K562 (cell line): ENCODE measurements at regions not wholly inside any gene's neighbourhood (a gene's known extent, or its start where the extent isn't known, plus 50 kb on each side); places are given as distances from the start of the nearest gene placed in this dataset.

Experiments used
- CTCF ChIP-seq, 3 experiments: IDR thresholded peaks in 2 of 3; conservative IDR thresholded peaks in 1 of 3; 2 replicates each; pipeline ENCODE4 v1.5.1; 2011 to 2012; ENCODE audit warnings: low read length in 3 of 3, mild to moderate bottlenecking in 3 of 3, control low read depth in 2 of 3, improper control_type of control experiment in 1 of 3, inconsistent platforms in 1 of 3, low read depth in 1 of 3, mixed read lengths in 1 of 3, moderate library complexity in 1 of 3; ENCODE audit not compliant: insufficient read depth in 2 of 3
- ELF4 ChIP-seq: fragments of 450-650 bp; formaldehyde crosslinking; IDR thresholded peaks from 2 replicates; pipeline ENCODE4 v1.4.0; 2022; ENCODE audit warnings: missing genetic modification characterization
- SIN3A ChIP-seq, 2 experiments: fragments of 150-350 bp in 1 of 2; IDR thresholded peaks; 2 replicates each; pipeline ENCODE4 v1.6.1; 2011 to 2016; ENCODE audit warnings: borderline replicate concordance in 2 of 2, low read depth in 2 of 2, low read length in 2 of 2, mild to moderate bottlenecking in 2 of 2, moderate library complexity in 2 of 2; ENCODE audit not compliant: control insufficient read depth in 1 of 2
- SNRNP70 ChIP-seq: fragments of 200-400 bp; formaldehyde crosslinking; optimal IDR thresholded peaks from 2 replicates; pipeline ENCODE3; 2017; ENCODE audit warnings: low read depth, low read length
- THRA ChIP-seq: fragments of 450-650 bp; IDR thresholded peaks from 2 replicates; pipeline ENCODE4 v1.6.1; 2017; ENCODE audit warnings: mild to moderate bottlenecking, moderate library complexity

- TF ChIP-seq ELF4 (CRISPR knock-in tag) = no peak
- TF ChIP-seq SIN3A (IDR thresholded peaks at IDR 0.05; ENCODE audit: borderline replicate concordance in 2 of 2, control insufficient read depth in 1 of 2, low read depth in 2 of 2, low read length in 2 of 2) = no peak
- no peak for TF ChIP-seq SNRNP70
- no peak for TF ChIP-seq CTCF (IDR thresholded peaks at IDR 0.05 in 2 of 3, conservative IDR thresholded peaks at IDR 0.05 in 1 of 3; ENCODE audit: insufficient read depth in 2 of 3, low read depth in 1 of 3, low read length in 3 of 3)
- TF ChIP-seq THRA = no peak
Observed at GRCh38 chr6:87923389-87924050, 124.1 kb upstream of the SPACA1 start.
